Heart right ventricle (tissue), 16 donors: ENCODE measurements at regions not wholly inside any gene's neighbourhood (a gene's known extent, or its start where the extent isn't known, plus 50 kb on each side); places are given as distances from the start of the nearest gene placed in this dataset.
A peak's percentile ranks its signal among the peaks of the same experiment; 100 is the strongest.

Experiments
- ATAC-seq, 8 donors: fragments of 200-7000 bp; cut with Tn5 transposase; one replicate each; pipeline ENCODE4 v1.9.1; 2020; ENCODE audit warnings: mild to moderate bottlenecking in 8 of 8, moderate library complexity in 8 of 8, moderate number of reproducible peaks in 1 of 8
- DNase-seq, 2 donors: peaks; one replicate each; pipeline ENCODE4 v3.0.0-alpha.2; 2020
- H3K27ac ChIP-seq, 10 donors: fragments of 200-600 bp; sonication (generic) in 2 of 10; one replicate each; pipeline versions ENCODE4 v1.5.0 to v1.8.0; 2020 to 2022; ENCODE audit warnings: mild to moderate bottlenecking in 3 of 10
- H3K27me3 ChIP-seq, 7 donors: fragments of 200-600 bp; one replicate each; pipeline ENCODE4 v1.8.0; 2021 to 2022; ENCODE audit warnings: mild to moderate bottlenecking in 2 of 7
- H3K36me3 ChIP-seq, 9 donors: fragments of 200-600 bp; sonication (generic) in 1 of 9; one replicate each; pipeline versions ENCODE4 v1.5.0 to v1.8.0; 2020 to 2022; ENCODE audit warnings: mild to moderate bottlenecking in 2 of 9
- H3K4me1 ChIP-seq, 9 donors: fragments of 200-600 bp; sonication (generic) in 1 of 9; one replicate each; pipeline versions ENCODE4 v1.5.0 to v1.8.0; 2020 to 2022; ENCODE audit warnings: mild to moderate bottlenecking in 4 of 9
- H3K4me3 ChIP-seq, 10 donors: fragments of 200-600 bp; sonication (generic) in 2 of 10; one replicate each; pipeline versions ENCODE4 v1.5.0 to v1.8.0; 2020 to 2022; ENCODE audit warnings: mild to moderate bottlenecking in 7 of 10, moderate library complexity in 2 of 10
- H3K9me3 ChIP-seq, 11 donors: fragments of 200-600 bp in 10 of 11; sonication (generic) in 2 of 11; one replicate each; pipeline versions ENCODE4 v1.5.0 to v1.8.0; 2013 to 2022; ENCODE audit warnings: mild to moderate bottlenecking in 2 of 11, control low read depth in 1 of 11, moderate library complexity in 1 of 11
- WGBS, 2 donors: extraction: QIAGEN DNeasy Blood & Tissue Kit; methylation state at CpG; one replicate each; pipeline ENCODE4 v1.1.7; 2013; ENCODE audit warnings: inconsistent platforms in 1 of 2; 5-methylcytosine and 5-hydroxymethylcytosine counted together
- intact Hi-C, 10 donors: fragments of 100-400 bp; cut with DNase I; formaldehyde crosslinking; loops; one replicate each; pipeline versions ENCODE4 v1.11.1 to v1.14.2; 2022
- TF ChIP-seq, protein P1 (sequence below), 9 donors: fragments of 200-600 bp; sonication (generic) in 2 of 9; IDR thresholded peaks; one replicate each; pipeline versions ENCODE4 v1.5.0 to v1.8.0; 2021 to 2022; ENCODE audit warnings: antibody characterized with exemption in 9 of 9, mild to moderate bottlenecking in 5 of 9, moderate library complexity in 1 of 9
- donor health status: Arrhythmogenic right ventricular cardiomyopathy.
- donor health status: ischemic (EF 13 %, LVEDD 7.1; RV severe dilation, severe dysfunction).
- donor health status: healthy with polysubstance abuse.
- donor health status: DM: no; HTN: yes; CAD: no.
- donor health status: DM: no; HTN: no; CAD: no.
- donor health status: ischemic (EF 25% LVEDD 6.9; RV normal size, moderate dysfunction).
- donor health status: ischemic (EF 25% LVEDD 5.7; RV mildly dilated, moderate dysfunction).
- donor health status: healthy.
- donor health status: DM: yes; HTN: yes; CAD: no.
- donor health status: Ischemic cardiomyopathy.
- donor health status: ischemic (EF 35%, LVEDD 5.7; RV mildly dilated, moderate dysfunction).
- donor health status: nonischemic (EF 11% LVEDD 7.7; RV severe dilation, severe dysfunction).
- donor health status: DM: yes; HTN: yes; CAD: no.
- donor health status: PGD.
- donor health status: ischemic (EF 29% LVEDD 5.4; RV normal size, mild dysfunction).
- donor health status: nonischemic (EF 23%, LVEDD 6.1; RV moderate dilation, normal function).

DNA sequence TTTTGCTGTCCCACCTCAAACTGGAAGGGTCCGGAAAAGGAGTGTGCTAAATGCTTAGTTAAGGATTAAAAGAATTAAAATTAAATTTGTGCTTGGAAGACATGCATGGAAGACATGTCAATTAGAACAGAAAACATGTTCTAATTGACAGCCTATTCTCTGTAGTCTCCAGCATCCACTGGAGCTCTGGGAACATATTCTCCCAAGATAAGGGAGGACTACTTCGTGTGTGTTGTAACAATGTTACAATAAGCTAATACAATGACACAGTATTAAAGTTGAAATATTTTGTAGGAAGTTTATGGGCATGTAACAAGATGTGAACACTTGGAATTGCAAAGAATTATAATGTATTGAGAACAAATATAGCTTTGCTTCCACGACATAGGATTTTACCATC is 567.4 kb upstream of the CITED2 start:
- Histone ChIP-seq H3K4me1 (peaks cover 0 to 29% (median 8%) of the 10 kb centered on the region in 9 donors), H3K9me3 (no peaks in the 10 kb centered on the region), H3K27me3 (no peaks in the 10 kb centered on the region), H3K27ac (peak overlapping the region in 2 of 10 donors; percentile 7 to 24), H3K36me3 (no peaks in the 10 kb centered on the region), H3K4me3 (no peak overlapping the region)
- DNase-seq (no peak), ATAC-seq (peak in 1 of 8 donors; percentile 56)
- intact Hi-C loops: no loop called here
- TF ChIP-seq, protein P1, sequence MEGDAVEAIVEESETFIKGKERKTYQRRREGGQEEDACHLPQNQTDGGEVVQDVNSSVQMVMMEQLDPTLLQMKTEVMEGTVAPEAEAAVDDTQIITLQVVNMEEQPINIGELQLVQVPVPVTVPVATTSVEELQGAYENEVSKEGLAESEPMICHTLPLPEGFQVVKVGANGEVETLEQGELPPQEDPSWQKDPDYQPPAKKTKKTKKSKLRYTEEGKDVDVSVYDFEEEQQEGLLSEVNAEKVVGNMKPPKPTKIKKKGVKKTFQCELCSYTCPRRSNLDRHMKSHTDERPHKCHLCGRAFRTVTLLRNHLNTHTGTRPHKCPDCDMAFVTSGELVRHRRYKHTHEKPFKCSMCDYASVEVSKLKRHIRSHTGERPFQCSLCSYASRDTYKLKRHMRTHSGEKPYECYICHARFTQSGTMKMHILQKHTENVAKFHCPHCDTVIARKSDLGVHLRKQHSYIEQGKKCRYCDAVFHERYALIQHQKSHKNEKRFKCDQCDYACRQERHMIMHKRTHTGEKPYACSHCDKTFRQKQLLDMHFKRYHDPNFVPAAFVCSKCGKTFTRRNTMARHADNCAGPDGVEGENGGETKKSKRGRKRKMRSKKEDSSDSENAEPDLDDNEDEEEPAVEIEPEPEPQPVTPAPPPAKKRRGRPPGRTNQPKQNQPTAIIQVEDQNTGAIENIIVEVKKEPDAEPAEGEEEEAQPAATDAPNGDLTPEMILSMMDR (IDR thresholded peaks at IDR 0.05): no peak
- WGBS, 2 donors: 20 to 82% methylated on average over 3 of the region's 3 CpGs

DNA sequence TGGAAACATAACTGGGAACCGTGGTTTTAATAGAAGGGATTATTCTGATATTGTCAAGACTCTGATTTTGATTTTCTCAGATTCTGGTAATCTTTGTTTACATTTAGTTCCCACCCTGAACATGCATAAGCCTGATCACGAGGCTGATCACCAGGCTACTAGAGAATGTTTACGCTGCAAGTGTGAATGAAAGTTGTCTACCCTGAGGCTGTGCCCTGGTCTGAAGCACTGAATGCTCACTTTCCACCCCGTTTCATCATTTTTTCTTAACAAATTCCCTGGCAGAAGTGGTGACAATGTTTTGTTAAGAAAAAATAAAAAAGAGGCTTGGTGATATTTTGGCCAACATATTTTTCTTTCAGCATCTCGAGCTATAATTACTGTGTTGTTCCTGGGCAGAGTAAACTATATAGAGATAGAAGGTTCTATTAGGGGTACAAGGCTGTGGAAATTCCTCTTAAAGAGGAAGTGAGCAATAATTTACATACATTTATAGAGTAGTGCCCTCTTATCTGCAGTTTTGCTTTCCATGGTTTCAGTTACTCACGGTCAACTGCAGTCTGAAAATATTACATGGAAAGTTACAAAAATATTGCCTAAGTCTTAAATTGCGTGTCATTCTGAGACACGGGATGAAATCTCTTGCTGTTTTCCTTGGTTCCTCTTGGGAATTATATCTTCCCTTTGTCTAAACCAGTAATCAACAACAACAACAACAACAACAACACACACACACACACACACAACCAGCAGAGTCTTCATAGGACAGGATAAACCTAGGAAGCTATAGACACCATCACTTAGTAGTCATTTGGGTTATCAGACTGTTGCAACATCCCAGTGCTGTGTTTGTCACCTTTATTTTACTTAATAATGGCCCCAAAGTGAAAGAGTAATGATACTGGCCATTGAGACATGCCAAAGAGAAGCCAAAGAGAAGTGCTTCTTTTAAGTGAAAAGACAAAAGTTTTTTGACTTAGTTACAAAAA is 566.6 kb upstream of the CITED2 start:
- peak in 1 of 8 donors; percentile 47 for ATAC-seq
- H3K27ac ChIP-seq: peak overlapping the region in 3 of 10 donors; percentile 0 to 24 (median 7)
- TF ChIP-seq, protein P1 (IDR thresholded peaks at IDR 0.05): no peak

DNA sequence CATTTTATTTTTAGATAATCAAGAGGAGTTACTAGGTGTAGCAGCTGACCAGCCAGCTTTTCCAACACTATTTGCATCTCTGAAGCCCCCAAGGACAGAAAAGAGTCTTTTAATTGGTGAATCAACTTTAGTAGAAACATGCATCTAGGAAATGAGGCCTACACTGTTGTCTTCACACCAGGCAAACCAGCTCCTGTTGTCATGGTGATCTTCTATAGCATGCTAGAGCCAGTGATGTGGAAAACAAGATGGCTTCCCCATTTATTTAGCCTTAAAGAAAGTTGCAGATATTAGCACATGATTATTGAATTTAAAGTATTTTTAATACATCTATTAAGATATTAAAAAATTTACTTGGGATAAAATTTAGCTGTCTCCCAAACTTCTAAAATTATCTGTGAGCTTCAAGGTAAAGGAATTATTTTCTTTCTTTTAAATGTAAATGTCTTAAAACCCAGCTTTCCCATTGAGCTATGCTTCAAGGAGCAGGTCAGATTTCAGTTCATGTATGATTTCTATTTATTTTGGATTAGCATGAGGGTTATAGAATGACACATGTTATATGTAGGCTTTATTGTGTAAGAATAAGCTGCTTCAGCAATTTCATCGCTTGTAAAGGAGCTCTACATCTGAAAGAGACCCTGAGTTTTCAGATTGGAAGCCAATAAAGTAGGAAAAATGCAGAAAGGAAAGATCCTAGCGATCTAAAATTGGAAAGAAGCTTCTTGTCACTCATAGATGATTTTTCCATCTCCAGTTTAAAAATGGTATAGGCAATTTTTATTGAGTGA is 564.9 kb upstream of the CITED2 start:
- no peak for ATAC-seq
- WGBS, 2 donors: 89 to 96% methylated on average over 2 of the region's 2 CpGs
- intact Hi-C loops: no loop called here

More for the DNA sequence above, 566.6 kb upstream of the CITED2 start:
- intact Hi-C loops: no loop called here
- no peaks in the 10 kb centered on the region for H3K9me3 ChIP-seq
- H3K4me3 ChIP-seq: no peak overlapping the region
- peaks cover 0 to 29% (median 8%) of the 10 kb centered on the region in 9 donors for H3K4me1 ChIP-seq
- 68 to 85% methylated on average over 8 of the region's 8 CpGs for WGBS, 2 donors
- DNase-seq: no peak
- no peaks in the 10 kb centered on the region for H3K27me3 ChIP-seq
- H3K36me3 ChIP-seq: no peaks in the 10 kb centered on the region

DNA sequence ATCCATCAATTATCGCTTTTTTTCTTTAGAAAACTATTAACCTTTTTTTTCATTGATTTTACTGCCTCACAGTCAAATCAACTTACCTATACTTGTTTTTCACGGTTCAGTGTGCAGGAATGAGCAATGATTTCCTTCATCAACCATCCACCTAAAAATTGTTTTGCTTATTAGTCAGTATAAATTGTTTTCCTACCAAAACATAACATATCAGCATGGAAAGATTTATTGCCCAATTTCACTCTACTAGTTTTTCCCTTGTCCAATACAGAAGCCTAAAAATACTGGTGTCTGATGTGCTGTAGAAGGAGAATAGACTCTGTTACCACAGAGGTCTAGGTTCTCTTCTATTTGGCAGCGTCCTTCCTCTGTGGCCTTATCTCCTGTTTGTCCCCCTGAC is 558.2 kb upstream of the CITED2 start:
- intact Hi-C loops: no loop called here
- H3K4me1 ChIP-seq: peaks cover 0 to 8% (median 0%) of the 10 kb centered on the region in 9 donors
- H3K27me3 ChIP-seq: no peaks in the 10 kb centered on the region
- H3K4me3 ChIP-seq: no peak overlapping the region
- DNase-seq: no peak
- TF ChIP-seq, protein P1 (IDR thresholded peaks at IDR 0.05): no peak
- no peaks in the 10 kb centered on the region for H3K36me3 ChIP-seq
- no peak for ATAC-seq
- 90 to 92% methylated on average over 3 of the region's 3 CpGs for WGBS, 2 donors
- H3K27ac ChIP-seq: no peak overlapping the region
- H3K9me3 ChIP-seq: peaks cover 0 to 5% (median 0%) of the 10 kb centered on the region in 11 donors

More for the DNA sequence above, 564.9 kb upstream of the CITED2 start:
- DNase-seq: no peak
- Histone ChIP-seq H3K27ac (no peak overlapping the region), H3K36me3 (no peaks in the 10 kb centered on the region), H3K9me3 (no peaks in the 10 kb centered on the region), H3K4me3 (no peak overlapping the region), H3K4me1 (peaks cover 0 to 29% (median 8%) of the 10 kb centered on the region in 9 donors), H3K27me3 (no peaks in the 10 kb centered on the region)
- TF ChIP-seq, protein P1 (IDR thresholded peaks at IDR 0.05): no peak
